CD14-positive monocyte (primary cell): ENCODE measurements at regions not wholly inside any gene's neighbourhood (a gene's known extent, or its start where the extent isn't known, plus 50 kb on each side); places are given as distances from the start of the nearest gene placed in this dataset.

Experiments
- DNase-seq, 3 donors: peaks; one replicate each; pipeline ENCODE4 v3.0.0-alpha.2; 2011 to 2022
- H2AFZ ChIP-seq: 2 replicates; pipeline ENCODE4 v1.6.0; 2012; ENCODE audit warnings: mild to moderate bottlenecking, low read depth, low read length, inconsistent platforms; ENCODE audit not compliant: insufficient read depth, poor library complexity, severe bottlenecking
- H3K27ac ChIP-seq, 2 donors: 1 replicate in 1 of 2; 2 replicates in 1 of 2; pipeline ENCODE4 v1.5.1; 2012 to 2013; ENCODE audit warnings: low read length in 2 of 2, control low read depth in 1 of 2, inconsistent platforms in 1 of 2, low read depth in 1 of 2, mild to moderate bottlenecking in 1 of 2
- H3K27me3 ChIP-seq, 2 donors: one replicate each; pipeline versions ENCODE4 v1.6.0 to v1.6.1; 2011 to 2013; ENCODE audit warnings: low read length in 2 of 2; ENCODE audit not compliant: control insufficient read depth in 2 of 2, insufficient read depth in 2 of 2
- H3K36me3 ChIP-seq, 2 donors: replicated peaks in 1 of 2; 1 replicate in 1 of 2; 2 replicates in 1 of 2; pipeline versions ENCODE4 v1.5.1 to v1.6.1; 2012 to 2013; ENCODE audit warnings: low read length in 2 of 2, control low read depth in 1 of 2, inconsistent platforms in 1 of 2, mild to moderate bottlenecking in 1 of 2; ENCODE audit not compliant: insufficient read depth in 2 of 2, control insufficient read depth in 1 of 2
- H3K4me1 ChIP-seq, 2 donors: 1 replicate in 1 of 2; 2 replicates in 1 of 2; pipeline versions ENCODE4 v1.5.1 to v1.6.1; 2012 to 2013; ENCODE audit warnings: low read length in 2 of 2, control low read depth in 1 of 2, inconsistent platforms in 1 of 2, mild to moderate bottlenecking in 1 of 2, moderate library complexity in 1 of 2; ENCODE audit not compliant: insufficient read depth in 2 of 2, control insufficient read depth in 1 of 2
- H3K4me2 ChIP-seq: replicated peaks from 2 replicates; pipeline ENCODE3; 2012; ENCODE audit warnings: low read length, moderate library complexity, mild to moderate bottlenecking; ENCODE audit not compliant: poor library complexity, severe bottlenecking; ENCODE audit errors: extremely low read depth
- H3K4me3 ChIP-seq, 3 experiments: fragments of 200-600 bp in 1 of 3; sonication (generic) in 1 of 3; replicated peaks in 1 of 3; 1 replicate in 2 of 3; 2 replicates in 1 of 3; pipeline ENCODE4 v1.5.1; 2011 to 2013; ENCODE audit warnings: low read length in 3 of 3, mild to moderate bottlenecking in 3 of 3, control low read depth in 2 of 3, low read depth in 2 of 3, inconsistent platforms in 1 of 3, moderate library complexity in 1 of 3
- H3K79me2 ChIP-seq: 2 replicates; pipeline ENCODE4 v1.6.0; 2012; ENCODE audit warnings: mild to moderate bottlenecking, control low read depth, inconsistent platforms, low read length, moderate library complexity; ENCODE audit not compliant: insufficient read depth
- H3K9ac ChIP-seq: 2 replicates; pipeline ENCODE4 v1.6.0; 2017; ENCODE audit warnings: low read length, mild to moderate bottlenecking; ENCODE audit not compliant: insufficient read depth, poor library complexity, severe bottlenecking
- H3K9me3 ChIP-seq, 2 donors: replicated peaks in 1 of 2; 1 replicate in 1 of 2; 2 replicates in 1 of 2; pipeline versions ENCODE4 v1.5.1 to v1.6.1; 2012 to 2013; ENCODE audit warnings: low read length in 2 of 2, control low read depth in 1 of 2; ENCODE audit not compliant: control insufficient read depth in 1 of 2, insufficient read depth in 1 of 2
- H4K20me1 ChIP-seq: 2 replicates; pipeline ENCODE4 v1.6.0; 2012; ENCODE audit warnings: mild to moderate bottlenecking, low read length, control low read depth, moderate library complexity; ENCODE audit not compliant: insufficient read depth
- H3K27ac Mint-ChIP-seq, 7 donors: one replicate each; pipeline ENCODE4 v1.8.0; 2020; ENCODE audit warnings: mild to moderate bottlenecking in 7 of 7, mixed read lengths in 7 of 7, moderate library complexity in 6 of 7, inconsistent platforms in 2 of 7
- H3K27me3 Mint-ChIP-seq, 3 donors: one replicate each; pipeline ENCODE4 v1.8.0; 2021 to 2022; ENCODE audit warnings: low read depth in 3 of 3, mild to moderate bottlenecking in 3 of 3, mixed read lengths in 3 of 3, moderate library complexity in 3 of 3, inconsistent platforms in 1 of 3
- H3K36me3 Mint-ChIP-seq, 2 donors: one replicate each; pipeline ENCODE4 v1.8.0; 2020; ENCODE audit warnings: mixed read lengths in 2 of 2, inconsistent platforms in 1 of 2, mild to moderate bottlenecking in 1 of 2
- H3K4me1 Mint-ChIP-seq: one replicate; pipeline ENCODE4 v1.8.0; 2020; ENCODE audit warnings: mild to moderate bottlenecking, mixed read lengths
- H3K4me3 Mint-ChIP-seq, 2 donors: one replicate each; pipeline ENCODE4 v1.8.0; 2020; ENCODE audit warnings: mild to moderate bottlenecking in 2 of 2, mixed read lengths in 2 of 2, moderate library complexity in 1 of 2
- H3K9me3 Mint-ChIP-seq, 7 donors: one replicate each; pipeline ENCODE4 v1.8.0; 2020 to 2022; ENCODE audit warnings: mixed read lengths in 7 of 7, mild to moderate bottlenecking in 6 of 7, moderate library complexity in 6 of 7, inconsistent platforms in 2 of 7
- WGBS: methylation state at CpG from one replicate; pipeline ENCODE4 v1.1.5; 2013; ENCODE audit warnings: missing lambda C conversion rate; ENCODE audit not compliant: insufficient coverage; 5-methylcytosine and 5-hydroxymethylcytosine counted together
- intact Hi-C, 2 donors: fragments of 100-400 bp; cut with micrococcal nuclease; formaldehyde crosslinking; loops; one replicate each; pipeline versions ENCODE4 v1.15.0 to v1.15.1; 2023
- TF ChIP-seq, protein P1 (sequence below): fragments of 200-600 bp; IDR thresholded peaks from one replicate; pipeline ENCODE4 v1.8.0; 2022; ENCODE audit warnings: antibody characterized with exemption, mild to moderate bottlenecking

DNA sequence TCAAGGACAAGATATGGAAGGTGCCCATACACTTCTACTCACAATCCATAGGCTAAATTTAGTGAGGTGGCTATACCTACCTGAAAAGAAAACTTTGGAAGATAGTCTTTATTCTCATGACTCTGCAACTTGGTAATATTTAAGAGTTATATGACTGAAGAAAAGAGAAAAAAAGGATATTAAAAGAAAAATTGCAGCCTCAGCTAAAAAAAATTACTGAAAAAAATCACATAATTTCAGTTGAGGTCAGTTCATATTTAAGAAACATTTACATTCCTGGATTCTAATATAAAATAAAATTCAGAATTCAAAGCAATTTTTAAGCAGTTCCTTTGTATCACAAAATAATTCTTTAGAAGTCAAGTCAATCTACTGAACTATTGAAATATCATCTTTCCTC is 166.5 kb downstream of the GABRG1 start:
- peaks cover 0 to 2% (median 0%) of the 10 kb centered on the region in 3 donors for H3K27me3 Mint-ChIP-seq
- Histone ChIP-seq H3K4me2 (no peak overlapping the region), H3K4me3 (no peak overlapping the region), H3K36me3 (no peaks in the 10 kb centered on the region), H3K9ac (no peak overlapping the region), H3K27ac (no peak overlapping the region), H3K9me3 (peaks cover 0 to 7% of the 10 kb centered on the region in 2 donors), H3K79me2 (no peaks in the 10 kb centered on the region), H4K20me1 (no peaks in the 10 kb centered on the region), H3K27me3 (no peaks in the 10 kb centered on the region), H2AFZ (no peak overlapping the region), H3K4me1 (no peaks in the 10 kb centered on the region)
- no peaks in the 10 kb centered on the region for H3K36me3 Mint-ChIP-seq
- DNase-seq: no peak
- H3K4me3 Mint-ChIP-seq: no peak overlapping the region
- TF ChIP-seq, protein P1, sequence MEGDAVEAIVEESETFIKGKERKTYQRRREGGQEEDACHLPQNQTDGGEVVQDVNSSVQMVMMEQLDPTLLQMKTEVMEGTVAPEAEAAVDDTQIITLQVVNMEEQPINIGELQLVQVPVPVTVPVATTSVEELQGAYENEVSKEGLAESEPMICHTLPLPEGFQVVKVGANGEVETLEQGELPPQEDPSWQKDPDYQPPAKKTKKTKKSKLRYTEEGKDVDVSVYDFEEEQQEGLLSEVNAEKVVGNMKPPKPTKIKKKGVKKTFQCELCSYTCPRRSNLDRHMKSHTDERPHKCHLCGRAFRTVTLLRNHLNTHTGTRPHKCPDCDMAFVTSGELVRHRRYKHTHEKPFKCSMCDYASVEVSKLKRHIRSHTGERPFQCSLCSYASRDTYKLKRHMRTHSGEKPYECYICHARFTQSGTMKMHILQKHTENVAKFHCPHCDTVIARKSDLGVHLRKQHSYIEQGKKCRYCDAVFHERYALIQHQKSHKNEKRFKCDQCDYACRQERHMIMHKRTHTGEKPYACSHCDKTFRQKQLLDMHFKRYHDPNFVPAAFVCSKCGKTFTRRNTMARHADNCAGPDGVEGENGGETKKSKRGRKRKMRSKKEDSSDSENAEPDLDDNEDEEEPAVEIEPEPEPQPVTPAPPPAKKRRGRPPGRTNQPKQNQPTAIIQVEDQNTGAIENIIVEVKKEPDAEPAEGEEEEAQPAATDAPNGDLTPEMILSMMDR: no peak
- peaks cover 0 to 7% (median 2%) of the 10 kb centered on the region in 7 donors for H3K9me3 Mint-ChIP-seq
- H3K27ac Mint-ChIP-seq: no peak overlapping the region
- intact Hi-C loops: no loop called here
- H3K4me1 Mint-ChIP-seq: no peaks in the 10 kb centered on the region

DNA sequence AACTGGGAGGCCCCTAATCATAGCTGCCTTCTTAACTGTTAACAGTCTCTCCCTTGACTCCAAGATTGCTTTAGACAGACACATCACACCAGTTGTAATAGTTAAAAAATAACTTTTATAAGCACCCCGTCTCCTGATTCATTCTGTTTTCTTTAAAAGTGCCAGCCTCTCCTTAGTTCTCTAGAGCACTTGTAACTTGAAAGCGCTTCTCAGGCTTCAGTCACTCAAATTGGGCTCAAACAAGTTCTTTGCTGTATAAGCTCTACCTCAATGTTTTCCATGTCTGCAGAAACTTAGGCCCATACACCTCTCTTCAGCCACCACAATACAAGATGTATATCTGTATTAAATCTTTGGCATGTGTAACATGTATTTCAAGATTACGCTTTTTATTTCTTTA is 169.6 kb downstream of the GABRG1 start:
- Histone ChIP-seq H2AFZ (no peak overlapping the region), H3K4me1 (no peaks in the 10 kb centered on the region), H3K4me2 (no peak overlapping the region), H3K4me3 (no peak overlapping the region), H3K27me3 (no peaks in the 10 kb centered on the region), H3K9ac (no peak overlapping the region), H3K9me3 (no peaks in the 10 kb centered on the region), H4K20me1 (no peaks in the 10 kb centered on the region), H3K27ac (no peak overlapping the region), H3K36me3 (no peaks in the 10 kb centered on the region), H3K79me2 (no peaks in the 10 kb centered on the region)
- no peak for DNase-seq
- intact Hi-C loops: no loop called here
- Mint-ChIP-seq H3K9me3 (peaks cover 0 to 2% (median 0%) of the 10 kb centered on the region in 7 donors), H3K4me3 (no peak overlapping the region), H3K4me1 (no peaks in the 10 kb centered on the region), H3K36me3 (no peaks in the 10 kb centered on the region), H3K27me3 (peaks cover 0 to 2% (median 0%) of the 10 kb centered on the region in 3 donors), H3K27ac (no peak overlapping the region)
- TF ChIP-seq, protein P1: no peak
- WGBS: 78% methylated on average over 2 of the region's 3 CpGs
